ENCODE measurements at regions not wholly inside any gene's neighbourhood (a gene's known extent, or its start where the extent isn't known, plus 50 kb on each side); places are given as distances from the start of the nearest gene placed in this dataset.
"Not testable (repeated sequence)": the region's sequence is repeated elsewhere in the genome, so short reads cannot be mapped to it uniquely, and the experiment has no call there.

GRCh38 chr1:47536646-47537118 lies 98.8 kb downstream of the FOXD2 start:
- no peak for DNase-seq (ENCODE audit: extremely low read depth, low read depth)
- no peak for TF ChIP-seq CTCF (IDR thresholded peaks at IDR 0.05; ENCODE audit: low read depth, low read length)

DNA sequence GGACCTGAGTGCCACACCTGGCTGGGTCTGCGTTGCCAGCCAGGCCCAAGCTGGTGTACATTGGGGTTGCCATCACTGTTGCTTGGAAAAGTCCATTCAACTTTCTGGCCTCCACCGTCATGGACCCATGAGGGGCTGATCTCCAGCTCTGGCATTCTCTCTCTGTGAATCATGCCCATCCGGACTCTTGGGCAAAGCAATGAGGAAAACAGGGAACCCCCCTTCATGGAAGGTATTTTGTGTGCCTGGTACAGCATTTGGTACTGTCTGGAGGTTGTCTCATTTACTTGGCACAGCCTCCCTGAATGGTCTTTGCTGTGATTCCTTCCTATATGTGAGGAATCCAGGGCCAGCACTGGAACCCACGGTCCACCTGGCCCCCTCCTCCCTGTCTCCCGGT lies 99.4 kb downstream of the FOXD2 start:
- TF ChIP-seq CTCF (IDR thresholded peaks at IDR 0.05; ENCODE audit: low read depth, low read length): no peak
- DNase-seq (ENCODE audit: extremely low read depth, low read depth): no peak

DNA sequence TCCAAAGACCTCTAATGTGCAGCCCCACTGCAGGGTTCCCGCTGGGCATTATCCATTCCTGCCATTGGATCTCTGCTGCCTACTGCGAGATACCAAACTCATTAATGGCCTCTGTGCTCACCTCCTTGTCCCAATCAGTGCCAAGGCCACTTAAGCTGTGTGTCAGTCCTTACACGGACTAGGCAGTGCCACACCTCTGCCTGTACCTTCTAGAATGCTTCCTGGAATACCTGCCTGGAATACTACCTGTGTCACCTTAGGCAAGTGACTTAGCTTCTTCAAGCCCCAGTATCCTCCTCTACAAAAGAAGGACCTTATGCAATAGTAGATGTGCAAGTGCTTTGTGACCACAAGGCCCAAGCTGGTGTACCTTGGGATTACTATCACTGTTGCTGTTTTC lies 100.1 kb downstream of the FOXD2 start:
- TF ChIP-seq CTCF (IDR thresholded peaks at IDR 0.05; ENCODE audit: low read depth, low read length): no peak
- no peak for DNase-seq (ENCODE audit: extremely low read depth, low read depth)

- DNase-seq (ENCODE audit: extremely low read depth, low read depth): not testable (repeated sequence)
Observed at GRCh38 chr1:47538530-47538929, 100.7 kb downstream of the FOXD2 start.

DNA sequence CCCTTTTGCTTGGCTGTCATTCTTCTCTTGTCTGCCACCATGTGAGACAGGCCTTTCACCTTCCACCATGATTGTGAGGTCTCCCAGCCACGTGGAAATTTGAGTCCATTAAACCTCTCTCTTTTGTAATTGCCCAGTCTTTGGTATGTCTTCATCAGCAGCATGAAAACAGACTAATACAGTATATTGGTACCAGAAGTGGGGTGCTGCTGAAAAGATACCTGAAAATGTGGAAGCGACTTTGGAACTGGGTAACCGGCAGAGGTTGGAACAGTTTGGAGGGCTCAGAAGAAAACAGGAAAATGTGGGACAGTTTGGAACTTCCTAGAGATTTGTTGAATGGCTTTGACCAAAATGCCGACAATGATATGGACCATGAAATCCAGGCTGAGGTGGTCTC lies 103.9 kb downstream of the FOXD2 start:
- not testable (repeated sequence) for DNase-seq (ENCODE audit: extremely low read depth, low read depth)

- DNase-seq (ENCODE audit: extremely low read depth, low read depth): not testable (repeated sequence)
Observed at GRCh38 chr1:47543089-47543488, 105.2 kb downstream of the FOXD2 start.

DNA sequence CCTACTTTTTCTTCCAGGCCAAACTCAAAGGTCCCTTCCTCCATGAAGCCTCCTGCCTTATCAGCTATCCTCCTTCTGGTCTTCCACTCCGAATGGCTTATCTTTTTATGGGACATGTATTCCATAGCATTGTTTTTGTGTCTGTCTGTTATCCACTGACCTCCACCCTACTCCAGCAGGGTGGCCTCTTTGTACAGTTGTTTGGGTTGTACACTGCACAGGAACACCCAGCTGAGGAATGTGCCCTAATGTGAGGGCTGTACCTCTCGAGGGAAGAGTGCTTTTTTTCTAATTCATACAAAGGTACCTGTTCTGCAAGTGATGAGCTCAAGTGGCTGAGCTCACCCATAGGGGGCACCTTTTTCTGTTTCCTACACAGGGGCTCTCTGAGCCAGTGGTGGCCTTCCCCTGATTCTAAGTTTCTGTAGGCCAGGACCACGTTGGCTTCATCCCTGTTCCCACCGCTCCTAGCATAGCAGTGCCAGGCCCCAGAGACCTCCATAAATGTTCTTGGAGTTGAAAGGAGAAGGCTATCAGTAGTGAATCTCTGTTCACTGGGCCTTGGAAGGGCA lies 108.2 kb downstream of the FOXD2 start:
- TF ChIP-seq CTCF (IDR thresholded peaks at IDR 0.05; ENCODE audit: low read depth, low read length): no peak
- DNase-seq (ENCODE audit: extremely low read depth, low read depth): no peak

GRCh38 chr1:47547753-47548573 lies 110.1 kb downstream of the FOXD2 start:
- no peak for TF ChIP-seq CTCF (IDR thresholded peaks at IDR 0.05; ENCODE audit: low read depth, low read length)
- no peak for DNase-seq (ENCODE audit: extremely low read depth, low read depth)

GRCh38 chr1:47548637-47549036 lies 110.8 kb downstream of the FOXD2 start:
- TF ChIP-seq CTCF (IDR thresholded peaks at IDR 0.05; ENCODE audit: low read depth, low read length): no peak
- no peak for DNase-seq (ENCODE audit: extremely low read depth, low read depth)

Data from AG09319 (cell line).